ENCODE measurements at regions not wholly inside any gene's neighbourhood (a gene's known extent, or its start where the extent isn't known, plus 50 kb on each side); places are given as distances from the start of the nearest gene placed in this dataset.
"Not testable (repeated sequence)": the region's sequence is repeated elsewhere in the genome, so short reads cannot be mapped to it uniquely, and the experiment has no call there.

DNA sequence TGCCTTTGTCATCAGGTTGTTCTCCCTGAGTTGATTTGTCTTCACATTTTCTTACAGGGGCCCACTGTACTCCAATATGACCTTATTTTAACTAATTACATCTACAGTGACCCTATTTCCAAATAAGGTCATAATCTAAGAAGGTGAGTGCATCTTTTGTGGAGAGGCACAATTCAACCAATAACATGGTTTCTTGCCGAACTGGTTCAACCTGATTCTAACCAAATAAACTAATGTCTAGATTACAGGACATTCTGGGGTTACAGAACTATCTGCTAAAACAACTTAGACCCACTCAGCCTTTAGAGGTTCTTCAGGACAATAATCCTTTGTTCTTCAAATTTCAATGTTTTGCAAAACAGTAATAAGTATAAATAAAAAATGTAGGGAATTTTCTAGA is 496.5 kb upstream of the SOX11 start:
- ChIA-PET CTCF (no interaction called here), POLR2A (no interaction called here)
- no peak overlapping the region for H3K4me3 ChIP-seq (ENCODE audit: low read depth, low read length)
- no peak for TF ChIP-seq CTCF (IDR thresholded peaks at IDR 0.05; ENCODE audit: insufficient read depth, low read length, missing control alignments)
- no peak for DNase-seq (ENCODE audit: low read depth, low spot score)

DNA sequence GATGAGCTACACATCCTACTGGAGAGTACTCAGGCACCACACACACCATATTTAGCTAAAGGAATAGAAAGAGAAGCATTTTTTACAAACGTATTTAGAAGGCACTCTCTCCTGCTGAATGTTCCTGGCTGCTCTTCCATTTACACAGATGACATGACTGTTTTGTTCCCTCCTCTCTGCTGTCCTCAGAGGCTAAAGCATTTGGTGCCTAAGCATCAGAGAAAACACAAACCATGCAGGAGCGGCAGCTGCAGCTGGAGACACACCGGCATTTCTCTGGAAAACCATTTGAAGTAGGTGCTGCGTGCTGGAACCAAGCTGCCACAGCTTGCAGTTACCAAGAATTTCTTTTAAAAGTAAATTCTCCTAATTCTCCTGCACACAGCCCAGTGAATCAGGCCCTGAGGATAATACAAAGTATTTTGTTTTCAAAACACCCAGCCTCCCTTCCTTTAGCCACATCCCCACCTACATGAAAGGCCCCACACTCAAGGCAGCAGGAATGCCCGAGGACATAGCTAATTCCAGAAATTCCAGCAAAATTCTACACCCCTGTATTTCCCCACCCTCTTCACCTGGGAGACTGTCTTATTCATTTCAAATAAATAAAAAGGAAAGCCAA is 488.9 kb upstream of the SOX11 start:
- no peak for TF ChIP-seq CTCF (IDR thresholded peaks at IDR 0.05; ENCODE audit: insufficient read depth, low read length, missing control alignments)
- POLR2A ChIA-PET, result no interaction called here
- H3K4me3 ChIP-seq (ENCODE audit: low read depth, low read length), result no peak overlapping the region
- DNase-seq (ENCODE audit: low read depth, low spot score), result no peak
- CTCF ChIA-PET, result no interaction called here

GRCh38 chr2:5206742-5207141 is 485.4 kb upstream of the SOX11 start:
- CTCF ChIA-PET; DNase-seq (ENCODE audit: low read depth, low spot score); POLR2A ChIA-PET: not testable (repeated sequence)

GRCh38 chr2:5215989-5216607 is 476.1 kb upstream of the SOX11 start:
- POLR2A ChIA-PET, result no interaction called here
- no peak for TF ChIP-seq CTCF (IDR thresholded peaks at IDR 0.05; ENCODE audit: insufficient read depth, low read length, missing control alignments)
- CTCF ChIA-PET, result no interaction called here
- no peak for DNase-seq (ENCODE audit: low read depth, low spot score)
- no peak overlapping the region for H3K4me3 ChIP-seq (ENCODE audit: low read depth, low read length)

More at GRCh38 chr2:5206742-5207141, 485.4 kb upstream of the SOX11 start:
- H3K4me3 ChIP-seq (ENCODE audit: low read depth, low read length), result not testable (repeated sequence)

- H3K4me3 ChIP-seq (ENCODE audit: low read depth, low read length), result no peak overlapping the region
- no peak for TF ChIP-seq CTCF (IDR thresholded peaks at IDR 0.05; ENCODE audit: insufficient read depth, low read length, missing control alignments)
- no peak for DNase-seq (ENCODE audit: low read depth, low spot score)
- POLR2A ChIA-PET, result no interaction called here
- CTCF ChIA-PET, result no interaction called here
These were observed 465.0 kb upstream of the SOX11 start for GRCh38 chr2:5227062-5227699.

DNA sequence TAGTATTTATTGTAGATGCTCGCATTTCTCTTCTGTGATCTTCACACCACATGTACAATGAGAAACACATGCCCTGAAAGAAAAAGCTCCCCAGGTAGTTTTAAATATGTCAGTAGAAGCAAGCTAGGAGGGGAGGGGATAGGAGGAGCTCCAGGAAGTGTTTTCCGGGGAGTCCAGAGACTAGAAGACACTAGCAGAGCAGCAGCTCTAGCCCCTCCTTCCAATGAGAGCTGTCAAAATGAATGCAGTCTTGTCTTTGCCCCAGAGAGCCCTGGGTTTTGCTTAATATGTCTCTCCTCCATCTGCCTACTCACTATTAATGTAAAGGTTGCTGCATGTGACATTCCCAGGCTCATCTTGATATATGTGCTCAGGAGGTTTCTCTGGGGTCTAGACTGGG is 462.6 kb upstream of the SOX11 start:
- DNase-seq (ENCODE audit: low read depth, low spot score), result no peak
- CTCF ChIA-PET, result no interaction called here
- POLR2A ChIA-PET, result no interaction called here
- no peak for TF ChIP-seq CTCF (IDR thresholded peaks at IDR 0.05; ENCODE audit: insufficient read depth, low read length, missing control alignments)
- H3K4me3 ChIP-seq (ENCODE audit: low read depth, low read length), result no peak overlapping the region

- CTCF ChIA-PET, result no interaction called here
- POLR2A ChIA-PET, result no interaction called here
These were observed 461.7 kb upstream of the SOX11 start for GRCh38 chr2:5230444-5230843.

More at GRCh38 chr2:5230444-5230843, 461.7 kb upstream of the SOX11 start:
- no peak overlapping the region for H3K4me3 ChIP-seq (ENCODE audit: low read depth, low read length)
- no peak for DNase-seq (ENCODE audit: low read depth, low spot score)
- TF ChIP-seq CTCF (IDR thresholded peaks at IDR 0.05; ENCODE audit: insufficient read depth, low read length, missing control alignments), result no peak

Data from AG04449 (cell line).